ENCODE measurements at regions not wholly inside any gene's neighbourhood (a gene's known extent, or its start where the extent isn't known, plus 50 kb on each side); places are given as distances from the start of the nearest gene placed in this dataset.

GRCh38 chr13:69178000-69178399 lies 929.6 kb upstream of the ATXN8OS start:
- no peaks in the 10 kb centered on the region for H3K4me1 ChIP-seq (ENCODE audit: control insufficient read depth in 4 of 4, insufficient read depth in 4 of 4, low read length in 3 of 4)
- H3K27me3 ChIP-seq (ENCODE audit: control insufficient read depth in 4 of 4, insufficient read depth in 4 of 4, low read length in 3 of 4): peaks cover 0 to 3% (median 0%) of the 10 kb centered on the region in 4 donors
- DNase-seq (ENCODE audit: low spot score): no peak
- no peak overlapping the region for H3K4me3 ChIP-seq (ENCODE audit: low read depth in 1 of 3, low read length in 3 of 3)
- no peaks in the 10 kb centered on the region for H3K36me3 ChIP-seq (ENCODE audit: control insufficient read depth in 4 of 4, insufficient read depth in 3 of 4, low read depth in 1 of 4, low read length in 3 of 4)
- no peak overlapping the region for H3K9ac ChIP-seq (ENCODE audit: low read depth in 1 of 2, low read length in 2 of 2)
- TF ChIP-seq RAD21 (IDR thresholded peaks at IDR 0.05) (no peak), JUND (IDR thresholded peaks at IDR 0.05) (no peak), ZBTB33 (IDR thresholded peaks at IDR 0.05) (no peak), ATF3 (IDR thresholded peaks at IDR 0.05) (no peak), SP1 (IDR thresholded peaks at IDR 0.05) (no peak), TAF1 (conservative IDR thresholded peaks at IDR 0.05) (no peak), EGR1 (IDR thresholded peaks at IDR 0.05; ENCODE audit: low read depth in 2 of 2) (no peak), CTCF (IDR thresholded peaks at IDR 0.05; ENCODE audit: low read depth, low read length, missing input control) (no peak), FOXA1 (IDR thresholded peaks at IDR 0.05) (no peak), NR2F2 (IDR thresholded peaks at IDR 0.05) (no peak), RXRA (IDR thresholded peaks at IDR 0.05) (no peak), HNF4A (conservative IDR thresholded peaks at IDR 0.05) (no peak), FOXA2 (IDR thresholded peaks at IDR 0.05) (no peak), MAX (IDR thresholded peaks at IDR 0.05) (no peak)
- WGBS: 80% methylated on average over 1 of the region's 1 CpG
- no peak overlapping the region for H3K27ac ChIP-seq (ENCODE audit: low read depth in 1 of 2, low read length in 2 of 2)
- H3K9me3 ChIP-seq (ENCODE audit: control insufficient read depth in 4 of 4, low read length in 3 of 4): no peaks in the 10 kb centered on the region

- H3K27me3 ChIP-seq (ENCODE audit: control insufficient read depth in 4 of 4, insufficient read depth in 4 of 4, low read length in 3 of 4): no peaks in the 10 kb centered on the region
- H3K9me3 ChIP-seq (ENCODE audit: control insufficient read depth in 4 of 4, low read length in 3 of 4): no peaks in the 10 kb centered on the region
- 83% methylated on average over 9 of the region's 9 CpGs for WGBS
- H3K9ac ChIP-seq (ENCODE audit: low read depth in 1 of 2, low read length in 2 of 2): no peak overlapping the region
- no peak overlapping the region for H3K4me3 ChIP-seq (ENCODE audit: low read depth in 1 of 3, low read length in 3 of 3)
- no peak overlapping the region for H3K27ac ChIP-seq (ENCODE audit: low read depth in 1 of 2, low read length in 2 of 2)
- TF ChIP-seq FOXA2 (IDR thresholded peaks at IDR 0.05) (no peak), ZBTB33 (IDR thresholded peaks at IDR 0.05) (no peak), SP1 (IDR thresholded peaks at IDR 0.05) (no peak), EGR1 (IDR thresholded peaks at IDR 0.05; ENCODE audit: low read depth in 2 of 2) (no peak), MAX (IDR thresholded peaks at IDR 0.05) (no peak), RXRA (IDR thresholded peaks at IDR 0.05) (no peak), CTCF (IDR thresholded peaks at IDR 0.05; ENCODE audit: low read depth, low read length, missing input control) (no peak), HNF4A (conservative IDR thresholded peaks at IDR 0.05) (no peak), FOXA1 (IDR thresholded peaks at IDR 0.05) (no peak)
- no peak for DNase-seq (ENCODE audit: low spot score)
- no peaks in the 10 kb centered on the region for H3K4me1 ChIP-seq (ENCODE audit: control insufficient read depth in 4 of 4, insufficient read depth in 4 of 4, low read length in 3 of 4)
- H3K36me3 ChIP-seq (ENCODE audit: control insufficient read depth in 4 of 4, insufficient read depth in 3 of 4, low read depth in 1 of 4, low read length in 3 of 4): no peaks in the 10 kb centered on the region
Measured at GRCh38 chr13:69168436-69168835, 939.2 kb upstream of the ATXN8OS start.
